HG02798 (cell line): ENCODE measurements at regions not wholly inside any gene's neighbourhood (a gene's known extent, or its start where the extent isn't known, plus 50 kb on each side); places are given as distances from the start of the nearest gene placed in this dataset.
"Not testable (repeated sequence)": the region's sequence is repeated elsewhere in the genome, so short reads cannot be mapped to it uniquely, and the experiment has no call there.

Experiments
- ATAC-seq: cut with Tn5 transposase; IDR thresholded peaks from one replicate; pipeline ENCODE4 v1.9.1; 2021; ENCODE audit warnings: mild to moderate bottlenecking; ENCODE audit not compliant: unreplicated experiment, poor library complexity

DNA sequence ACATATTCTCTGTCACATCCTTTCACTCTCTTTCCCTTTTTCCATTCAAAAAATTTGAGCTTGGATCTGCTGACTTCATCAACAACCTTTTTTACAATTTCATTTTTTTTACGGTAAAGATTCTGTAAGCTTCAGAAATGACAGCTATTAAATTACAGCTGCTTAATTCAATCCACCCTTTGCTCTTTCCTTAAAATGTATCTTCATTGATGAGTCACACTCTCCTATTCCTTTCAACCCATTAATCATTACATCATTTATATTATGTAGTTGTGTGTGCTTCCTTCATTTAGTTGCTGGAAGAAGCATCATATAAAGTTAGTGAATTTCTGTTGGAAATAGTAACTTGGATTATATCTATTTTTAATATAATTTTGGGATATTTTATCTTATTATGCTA is 67.1 kb upstream of the MAGI2 start:
- no peak for ATAC-seq

- ATAC-seq: no peak
Measured at GRCh38 chr7:79515358-79515757, 61.9 kb upstream of the MAGI2 start.

DNA sequence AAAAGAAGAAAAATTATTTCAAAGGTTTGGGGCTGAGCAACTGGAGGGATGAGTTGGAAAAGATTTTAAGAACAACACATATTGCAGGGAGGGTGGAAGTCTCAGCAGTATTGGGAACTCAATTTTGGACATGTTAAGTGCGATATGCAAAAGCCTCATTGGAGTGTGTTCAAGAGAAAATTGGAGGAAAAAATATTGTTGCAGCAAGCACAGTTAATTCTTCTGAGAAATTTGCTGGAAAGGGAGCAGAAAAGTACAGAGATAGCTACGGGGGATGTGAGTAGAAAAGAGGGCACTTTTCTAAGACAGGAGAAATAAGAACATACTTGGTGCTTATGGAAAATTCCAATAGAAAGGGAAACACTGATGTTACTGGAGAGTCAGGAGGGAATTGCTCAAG is 59.8 kb upstream of the MAGI2 start:
- ATAC-seq: no peak

- no peak for ATAC-seq
Measured at GRCh38 chr7:79512261-79512660, 58.8 kb upstream of the MAGI2 start.

DNA sequence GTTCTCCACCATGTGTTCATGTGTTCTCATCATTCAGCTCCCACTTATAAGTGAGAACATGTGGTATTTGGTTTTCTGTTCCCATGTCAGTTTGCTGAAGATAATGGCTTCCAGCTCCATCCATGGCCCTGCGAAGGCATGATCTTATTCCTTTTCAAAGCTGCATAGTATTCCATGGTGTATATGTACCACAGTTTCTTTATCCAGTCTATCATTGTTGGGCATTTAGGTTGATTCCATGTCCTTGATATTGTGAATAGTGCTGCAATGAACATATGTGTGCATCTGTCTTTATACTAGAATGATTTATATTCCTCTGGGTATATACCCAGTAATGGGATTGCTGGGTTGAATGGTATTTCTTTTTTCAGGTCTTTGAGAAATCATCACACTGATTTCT is 57.6 kb upstream of the MAGI2 start:
- ATAC-seq: not testable (repeated sequence)

DNA sequence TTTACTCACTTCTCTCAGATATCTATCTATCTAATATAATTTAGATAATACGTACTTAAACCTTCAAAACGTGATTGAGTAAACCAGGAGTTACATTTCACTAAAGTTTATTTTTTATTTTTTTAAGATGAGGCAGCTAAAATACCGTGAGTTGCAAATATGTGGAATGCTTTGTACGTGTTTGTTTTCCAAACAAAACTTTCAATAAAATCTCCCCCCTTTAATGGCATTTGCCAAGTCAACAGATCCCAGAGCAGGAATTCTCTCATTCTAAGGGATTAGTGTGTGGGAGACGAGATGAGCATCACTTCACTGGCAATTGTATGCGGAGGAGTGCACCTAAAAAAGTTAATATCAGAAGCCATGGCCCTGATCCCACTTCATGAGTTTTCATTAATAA is 53.7 kb upstream of the MAGI2 start:
- ATAC-seq: no peak

GRCh38 chr7:79506481-79506880 is 53.0 kb upstream of the MAGI2 start:
- no peak for ATAC-seq

- ATAC-seq: no peak
Measured at GRCh38 chr7:79504607-79505389, 51.3 kb upstream of the MAGI2 start.
